ENCODE measurements at regions not wholly inside any gene's neighbourhood (a gene's known extent, or its start where the extent isn't known, plus 50 kb on each side); places are given as distances from the start of the nearest gene placed in this dataset.

DNA sequence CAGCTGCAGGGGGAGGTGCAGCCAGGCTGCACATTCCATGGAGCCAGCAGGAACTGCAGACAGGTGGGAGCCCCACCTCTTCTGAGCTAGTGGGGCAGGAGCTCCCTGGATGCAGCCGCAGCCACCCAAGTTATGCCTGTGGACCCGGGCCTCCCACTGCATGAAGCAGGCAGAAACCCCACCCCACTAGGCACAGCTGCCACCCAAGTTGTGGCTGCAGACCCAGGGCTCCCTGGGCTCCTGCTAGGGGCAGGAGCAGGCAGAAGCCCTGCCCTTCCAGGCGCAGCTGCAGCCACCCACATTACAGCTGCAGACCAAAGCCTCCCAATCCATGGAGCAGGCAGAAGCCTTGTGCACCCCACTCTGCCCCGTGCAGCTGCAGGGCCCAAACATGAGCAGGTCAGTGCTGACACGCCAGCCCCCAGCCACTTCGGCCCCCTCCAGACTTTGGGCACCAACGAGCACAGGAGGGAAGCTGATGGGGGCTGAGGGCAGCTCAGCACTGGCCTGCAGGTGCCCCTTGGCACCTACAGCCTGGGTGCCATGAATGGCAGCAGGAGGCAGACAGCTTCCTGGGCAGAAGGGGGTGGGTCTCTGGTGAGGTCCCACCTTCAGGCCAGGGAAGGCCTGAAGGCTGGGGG lies 106.9 kb downstream of the C9orf50 start:
- H3K9ac ChIP-seq (ENCODE audit: low read length), result no peak overlapping the region
- POLR2A ChIA-PET (ENCODE audit: unreplicated experiment), result no interaction called here
- H4K20me1 ChIP-seq (ENCODE audit: low read length), result no peaks in the 10 kb centered on the region
- H3K4me3 ChIP-seq (ENCODE audit: low read length), result no peak overlapping the region
- no peaks in the 10 kb centered on the region for H3F3A ChIP-seq (ENCODE audit: low read length, unreplicated experiment)
- H3K9me2 ChIP-seq (replicated peaks; ENCODE audit: low read length), result no peaks in the 10 kb centered on the region
- intact Hi-C loops (cut with micrococcal nuclease), result no loop called here
- CTCF ChIA-PET, result no interaction called here
- H2AFZ ChIP-seq (ENCODE audit: low read length), result no peak overlapping the region
- H3K27ac ChIP-seq (ENCODE audit: low read length), result no peak overlapping the region
- no peaks in the 10 kb centered on the region for H3K79me2 ChIP-seq (ENCODE audit: low read length)
- no peak for ATAC-seq
- no TSS peak for BruUV-seq (replicated peaks)
- no peak for DNase-seq
- no peak overlapping the region for H3K4me2 ChIP-seq (ENCODE audit: low read length)
- TF ChIP-seq EZH2 (IDR thresholded peaks at IDR 0.05; ENCODE audit: low read length, unreplicated experiment) (no peak), EZH2phosphoT487 (IDR thresholded peaks at IDR 0.05; ENCODE audit: borderline replicate concordance, low read length) (no peak)
- TF ChIP-seq, protein P1, sequence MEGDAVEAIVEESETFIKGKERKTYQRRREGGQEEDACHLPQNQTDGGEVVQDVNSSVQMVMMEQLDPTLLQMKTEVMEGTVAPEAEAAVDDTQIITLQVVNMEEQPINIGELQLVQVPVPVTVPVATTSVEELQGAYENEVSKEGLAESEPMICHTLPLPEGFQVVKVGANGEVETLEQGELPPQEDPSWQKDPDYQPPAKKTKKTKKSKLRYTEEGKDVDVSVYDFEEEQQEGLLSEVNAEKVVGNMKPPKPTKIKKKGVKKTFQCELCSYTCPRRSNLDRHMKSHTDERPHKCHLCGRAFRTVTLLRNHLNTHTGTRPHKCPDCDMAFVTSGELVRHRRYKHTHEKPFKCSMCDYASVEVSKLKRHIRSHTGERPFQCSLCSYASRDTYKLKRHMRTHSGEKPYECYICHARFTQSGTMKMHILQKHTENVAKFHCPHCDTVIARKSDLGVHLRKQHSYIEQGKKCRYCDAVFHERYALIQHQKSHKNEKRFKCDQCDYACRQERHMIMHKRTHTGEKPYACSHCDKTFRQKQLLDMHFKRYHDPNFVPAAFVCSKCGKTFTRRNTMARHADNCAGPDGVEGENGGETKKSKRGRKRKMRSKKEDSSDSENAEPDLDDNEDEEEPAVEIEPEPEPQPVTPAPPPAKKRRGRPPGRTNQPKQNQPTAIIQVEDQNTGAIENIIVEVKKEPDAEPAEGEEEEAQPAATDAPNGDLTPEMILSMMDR (conservative IDR thresholded peaks at IDR 0.05; ENCODE audit: low read depth, low read length), result no peak
- 0 out of 2 replicates have a peak, but pooled peaks cover 6% of the 10 kb centered on the region for H3K9me3 ChIP-seq (ENCODE audit: low read length)
- peaks cover 4% of the 10 kb centered on the region for H3K4me1 ChIP-seq (ENCODE audit: insufficient read depth, low read length)
- no peaks in the 10 kb centered on the region for H3K27me3 ChIP-seq (ENCODE audit: low read length)
- no peaks in the 10 kb centered on the region for H3K36me3 ChIP-seq (ENCODE audit: low read depth, low read length)

DNA sequence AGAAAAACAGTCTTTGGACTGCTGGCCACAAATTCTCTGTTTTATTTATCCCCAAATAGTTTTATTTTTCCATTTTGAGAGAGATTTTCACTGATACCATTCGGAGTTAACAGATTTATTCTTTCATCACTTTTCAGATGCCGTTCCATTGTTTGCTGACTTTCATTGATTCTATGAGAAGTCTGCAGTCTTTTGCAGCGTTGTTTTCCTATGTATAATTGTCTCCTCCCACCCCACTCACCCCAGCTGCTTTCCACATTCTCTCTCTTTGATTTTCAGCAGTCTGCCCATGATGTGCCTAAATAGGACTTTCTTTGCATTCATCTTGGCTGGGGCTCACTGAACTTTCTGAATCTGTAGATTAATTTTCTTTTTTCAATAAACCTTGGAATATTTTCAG lies 107.6 kb downstream of the C9orf50 start:
- H3K4me3 ChIP-seq (ENCODE audit: low read length), result no peak overlapping the region
- ChIA-PET CTCF (no interaction called here), POLR2A (ENCODE audit: unreplicated experiment) (no interaction called here)
- H3K9me3 ChIP-seq (ENCODE audit: low read length), result 0 out of 2 replicates have a peak, but pooled peaks cover 6% of the 10 kb centered on the region
- DNase-seq (no peak), ATAC-seq (no peak)
- H3K9ac ChIP-seq (ENCODE audit: low read length), result no peak overlapping the region
- no peaks in the 10 kb centered on the region for H3K79me2 ChIP-seq (ENCODE audit: low read length)
- no peaks in the 10 kb centered on the region for H3F3A ChIP-seq (ENCODE audit: low read length, unreplicated experiment)
- no TSS peak for BruUV-seq (replicated peaks)
- peaks cover 5% of the 10 kb centered on the region for H3K4me1 ChIP-seq (ENCODE audit: insufficient read depth, low read length)
- H3K9me2 ChIP-seq (replicated peaks; ENCODE audit: low read length), result no peaks in the 10 kb centered on the region
- H3K36me3 ChIP-seq (ENCODE audit: low read depth, low read length), result no peaks in the 10 kb centered on the region
- no peaks in the 10 kb centered on the region for H4K20me1 ChIP-seq (ENCODE audit: low read length)
- H3K27ac ChIP-seq (ENCODE audit: low read length), result no peak overlapping the region
- intact Hi-C loops (cut with micrococcal nuclease), result no loop called here
- no peaks in the 10 kb centered on the region for H3K27me3 ChIP-seq (ENCODE audit: low read length)
- no peak overlapping the region for H2AFZ ChIP-seq (ENCODE audit: low read length)
- H3K4me2 ChIP-seq (ENCODE audit: low read length), result no peak overlapping the region
- TF ChIP-seq EZH2 (IDR thresholded peaks at IDR 0.05; ENCODE audit: low read length, unreplicated experiment), result no peak
- TF ChIP-seq, protein P1 (conservative IDR thresholded peaks at IDR 0.05; ENCODE audit: low read depth, low read length), result no peak
- no peak for TF ChIP-seq EZH2phosphoT487 (IDR thresholded peaks at IDR 0.05; ENCODE audit: borderline replicate concordance, low read length)

DNA sequence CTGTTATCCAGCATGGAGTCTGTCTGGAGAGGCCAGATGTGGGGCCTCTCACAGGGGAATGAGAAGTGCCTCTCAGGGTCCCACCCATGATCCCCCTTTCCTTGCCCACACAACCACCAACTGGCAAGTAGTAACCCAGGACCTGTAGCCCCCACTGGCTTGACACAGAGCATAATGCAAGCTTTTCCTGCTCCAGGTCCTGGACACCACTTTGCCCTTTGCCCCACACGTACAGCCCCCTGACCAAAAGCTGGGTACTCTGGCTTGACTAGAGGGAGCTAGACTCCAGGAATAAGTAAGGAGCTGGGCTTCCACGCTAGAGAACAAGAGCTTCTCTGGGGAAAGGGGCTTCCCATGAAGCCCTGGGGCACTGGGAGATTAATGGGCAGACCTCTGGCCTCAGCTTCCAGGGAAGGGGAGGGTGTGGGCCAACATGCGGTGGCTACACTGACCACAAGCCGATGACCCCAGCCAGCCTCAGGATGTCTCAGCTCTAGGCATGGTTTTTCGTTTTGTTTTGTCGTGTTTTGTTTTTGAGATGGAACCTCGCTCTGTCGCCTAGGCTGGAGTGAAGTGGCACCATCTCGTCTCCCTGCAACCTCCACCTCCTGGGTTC lies 109.5 kb downstream of the C9orf50 start:
- CTCF ChIA-PET, result no interaction called here
- DNase-seq (no peak), ATAC-seq (no peak)
- no peaks in the 10 kb centered on the region for H3K79me2 ChIP-seq (ENCODE audit: low read length)
- BruUV-seq (replicated peaks), result no TSS peak
- H3K4me1 ChIP-seq (ENCODE audit: insufficient read depth, low read length), result peaks cover 5% of the 10 kb centered on the region
- no peak overlapping the region for H3K4me2 ChIP-seq (ENCODE audit: low read length)
- no peaks in the 10 kb centered on the region for H4K20me1 ChIP-seq (ENCODE audit: low read length)
- intact Hi-C loops (cut with micrococcal nuclease), result no loop called here
- no peak overlapping the region for H3K27ac ChIP-seq (ENCODE audit: low read length)
- POLR2A ChIA-PET (ENCODE audit: unreplicated experiment), result no interaction called here
- H3K27me3 ChIP-seq (ENCODE audit: low read length), result no peaks in the 10 kb centered on the region
- no peak for TF ChIP-seq EZH2phosphoT487 (IDR thresholded peaks at IDR 0.05; ENCODE audit: borderline replicate concordance, low read length)
- TF ChIP-seq, protein P1 (conservative IDR thresholded peaks at IDR 0.05; ENCODE audit: low read depth, low read length), result no peak
- TF ChIP-seq EZH2 (IDR thresholded peaks at IDR 0.05; ENCODE audit: low read length, unreplicated experiment), result no peak
- H3K4me3 ChIP-seq (ENCODE audit: low read length), result no peak overlapping the region
- H3K9me2 ChIP-seq (replicated peaks; ENCODE audit: low read length), result no peaks in the 10 kb centered on the region
- no peak overlapping the region for H2AFZ ChIP-seq (ENCODE audit: low read length)
- no peaks in the 10 kb centered on the region for H3F3A ChIP-seq (ENCODE audit: low read length, unreplicated experiment)
- no peak overlapping the region for H3K9ac ChIP-seq (ENCODE audit: low read length)
- no peaks in the 10 kb centered on the region for H3K36me3 ChIP-seq (ENCODE audit: low read depth, low read length)
- 0 out of 2 replicates have a peak, but pooled peaks cover 6% of the 10 kb centered on the region for H3K9me3 ChIP-seq (ENCODE audit: low read length)

All from PC-3 (cell line).